ENCODE measurements at regions not wholly inside any gene's neighbourhood (a gene's known extent, or its start where the extent isn't known, plus 50 kb on each side); places are given as distances from the start of the nearest gene placed in this dataset.

DNA sequence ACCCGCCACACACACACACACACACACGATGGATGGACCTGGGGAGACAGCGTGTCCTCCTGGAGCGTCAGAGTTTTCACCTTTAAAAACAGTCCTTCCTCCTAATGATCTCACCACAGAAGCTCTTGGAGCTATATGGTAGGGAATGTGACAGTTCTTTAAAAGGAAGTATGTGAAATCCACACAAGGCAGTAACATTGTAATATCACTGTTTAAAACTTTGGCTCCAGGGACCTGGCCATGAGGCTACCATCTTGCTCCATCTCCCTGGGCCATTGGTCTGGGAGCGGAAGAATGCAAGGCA is 302.4 kb downstream of the SOX9 start:
- no peak for DNase-seq
- Histone ChIP-seq H3K9me2 (replicated peaks; ENCODE audit: insufficient read depth, low read length) (no peaks in the 10 kb centered on the region), H4K20me1 (ENCODE audit: insufficient read depth, low read length) (no peaks in the 10 kb centered on the region), H3K4me3 (ENCODE audit: low read length) (peak overlapping the region; percentile 30), H3K27me3 (replicated peaks; ENCODE audit: insufficient read depth, low read length) (no peaks in the 10 kb centered on the region), H3K9ac (ENCODE audit: low read length) (peak overlapping the region; percentile 77), H3F3A (ENCODE audit: insufficient read depth, low read length) (peaks cover 31% of the 10 kb centered on the region), H3K79me2 (ENCODE audit: low read length) (peaks cover 87% of the 10 kb centered on the region), H3K9me3 (replicated peaks; ENCODE audit: insufficient read depth, low read length) (no peaks in the 10 kb centered on the region), H3K36me3 (replicated peaks; ENCODE audit: insufficient read depth, low read length) (0 out of 2 replicates have a peak, but pooled peaks cover 7% of the 10 kb centered on the region), H3K27ac (ENCODE audit: low read length) (peak overlapping the region; percentile 96), H3K4me2 (ENCODE audit: low read depth, low read length) (peak overlapping the region; percentile 81), H2AFZ (ENCODE audit: low read length) (peak overlapping the region; percentile 25; the same call in 1 of the 2 replicates), H3K4me1 (ENCODE audit: low read length) (peaks cover 38% of the 10 kb centered on the region)
- TF ChIP-seq EZH2 (optimal IDR thresholded peaks at IDR 0.05; ENCODE audit: low read depth, low read length) (no peak), CTCF (IDR thresholded peaks at IDR 0.05; ENCODE audit: low read length) (no peak), EZH2phosphoT487 (IDR thresholded peaks at IDR 0.05; ENCODE audit: low read length) (no peak)

- H3K4me2 ChIP-seq (ENCODE audit: low read depth, low read length): peak overlapping the region; percentile 81
- H3F3A ChIP-seq (ENCODE audit: insufficient read depth, low read length): peaks cover 31% of the 10 kb centered on the region
- H3K9ac ChIP-seq (ENCODE audit: low read length): peak overlapping the region; percentile 77; the same call in 1 of the 2 replicates
These were observed 302.9 kb downstream of the SOX9 start for GRCh38 chr17:72423718-72424117.

GRCh38 chr17:72424505-72425117 is 303.8 kb downstream of the SOX9 start:
- DNase-seq: no peak
- H3F3A ChIP-seq (ENCODE audit: insufficient read depth, low read length): peaks cover 31% of the 10 kb centered on the region
- peaks cover 38% of the 10 kb centered on the region for H3K4me1 ChIP-seq (ENCODE audit: low read length)
- H3K9me2 ChIP-seq (replicated peaks; ENCODE audit: insufficient read depth, low read length): no peaks in the 10 kb centered on the region
- no peaks in the 10 kb centered on the region for H4K20me1 ChIP-seq (ENCODE audit: insufficient read depth, low read length)
- TF ChIP-seq EZH2phosphoT487 (IDR thresholded peaks at IDR 0.05; ENCODE audit: low read length) (no peak), CTCF (IDR thresholded peaks at IDR 0.05; ENCODE audit: low read length) (no peak), EZH2 (optimal IDR thresholded peaks at IDR 0.05; ENCODE audit: low read depth, low read length) (no peak)
- H3K36me3 ChIP-seq (replicated peaks; ENCODE audit: insufficient read depth, low read length): no peaks in the 10 kb centered on the region
- no peak overlapping the region for H3K4me3 ChIP-seq (ENCODE audit: low read length)
- no peaks in the 10 kb centered on the region for H3K9me3 ChIP-seq (replicated peaks; ENCODE audit: insufficient read depth, low read length)
- H3K27ac ChIP-seq (ENCODE audit: low read length): no peak overlapping the region
- H2AFZ ChIP-seq (ENCODE audit: low read length): no peak overlapping the region
- H3K27me3 ChIP-seq (replicated peaks; ENCODE audit: insufficient read depth, low read length): no peaks in the 10 kb centered on the region
- H3K9ac ChIP-seq (ENCODE audit: low read length): no peak overlapping the region
- no peak overlapping the region for H3K4me2 ChIP-seq (ENCODE audit: low read depth, low read length)
- H3K79me2 ChIP-seq (ENCODE audit: low read length): peaks cover 87% of the 10 kb centered on the region

More at GRCh38 chr17:72423718-72424117, 302.9 kb downstream of the SOX9 start:
- H3K9me2 ChIP-seq (replicated peaks; ENCODE audit: insufficient read depth, low read length): no peaks in the 10 kb centered on the region
- TF ChIP-seq EZH2phosphoT487 (IDR thresholded peaks at IDR 0.05; ENCODE audit: low read length): no peak
- TF ChIP-seq CTCF (IDR thresholded peaks at IDR 0.05; ENCODE audit: low read length): no peak
- no peaks in the 10 kb centered on the region for H3K9me3 ChIP-seq (replicated peaks; ENCODE audit: insufficient read depth, low read length)
- peak overlapping the region; percentile 96 for H3K27ac ChIP-seq (ENCODE audit: low read length)
- H3K36me3 ChIP-seq (replicated peaks; ENCODE audit: insufficient read depth, low read length): 0 out of 2 replicates have a peak, but pooled peaks cover 5% of the 10 kb centered on the region
- DNase-seq: no peak
- no peaks in the 10 kb centered on the region for H3K27me3 ChIP-seq (replicated peaks; ENCODE audit: insufficient read depth, low read length)
- H2AFZ ChIP-seq (ENCODE audit: low read length): no peak overlapping the region
- H4K20me1 ChIP-seq (ENCODE audit: insufficient read depth, low read length): no peaks in the 10 kb centered on the region
- peaks cover 87% of the 10 kb centered on the region for H3K79me2 ChIP-seq (ENCODE audit: low read length)
- H3K4me3 ChIP-seq (ENCODE audit: low read length): peak overlapping the region; percentile 30; the same call in 1 of the 2 replicates
- H3K4me1 ChIP-seq (ENCODE audit: low read length): peaks cover 38% of the 10 kb centered on the region
